Activated CD4-positive, alpha-beta T cell treated with anti-CD3 and anti-CD28 coated beads, Interleukin-2, amount 50 U/mL, for 4 hours (primary cell): ENCODE measurements at regions not wholly inside any gene's neighbourhood (a gene's known extent, or its start where the extent isn't known, plus 50 kb on each side); places are given as distances from the start of the nearest gene placed in this dataset.

Experiments
- DNase-seq, 2 experiments: peaks; one replicate each; pipeline ENCODE4 v3.0.0-alpha.2; 2020

DNA sequence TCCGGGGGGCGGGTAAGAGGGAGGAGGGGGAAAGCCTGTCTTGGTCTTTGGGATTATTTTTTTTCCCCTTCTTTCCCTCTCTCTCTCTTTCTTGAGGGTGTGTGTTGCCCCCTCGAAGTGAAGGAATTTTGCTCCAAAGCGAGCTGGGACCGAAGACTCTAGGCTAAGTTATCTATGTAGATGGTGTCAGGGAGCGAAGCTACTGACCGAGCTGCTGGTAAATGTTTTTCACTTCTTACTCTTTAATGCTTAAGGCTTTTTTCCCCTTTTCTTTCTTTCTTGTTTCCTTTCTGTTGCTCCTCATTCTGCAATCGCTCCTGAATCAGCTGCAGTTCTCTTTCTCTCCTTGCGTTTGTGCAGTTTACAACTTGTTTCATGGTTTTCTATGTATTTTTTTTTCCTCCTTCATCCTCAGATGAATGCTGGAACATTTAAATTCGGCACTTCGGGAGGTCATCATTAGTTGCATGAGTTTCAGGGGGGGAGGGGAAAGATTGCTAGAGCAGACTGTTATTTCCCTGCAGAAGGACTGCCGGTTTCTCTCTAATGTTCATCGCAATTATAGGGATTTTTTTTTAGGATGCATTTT lies 1312.0 kb upstream of the WWC1 start:
- no peak for DNase-seq

DNA sequence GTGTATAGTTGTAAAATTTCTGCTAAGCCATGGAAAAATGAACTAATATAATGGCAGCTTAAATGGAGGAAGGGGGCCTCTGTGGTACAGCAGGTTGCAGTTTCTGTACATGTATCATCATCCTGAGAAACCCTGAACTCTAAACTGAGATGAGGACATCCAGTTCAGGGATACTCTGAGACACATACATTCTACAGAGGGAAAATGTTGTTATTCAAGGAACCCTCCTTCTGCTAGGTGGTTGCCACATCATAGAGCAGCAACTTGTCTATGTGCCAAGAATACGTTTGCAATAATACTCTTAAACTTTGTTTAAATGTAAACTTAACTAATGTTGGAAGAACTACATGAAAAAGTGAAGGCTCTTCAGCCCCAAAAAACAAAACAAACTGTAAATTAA lies 1310.8 kb upstream of the WWC1 start:
- no peak for DNase-seq

DNA sequence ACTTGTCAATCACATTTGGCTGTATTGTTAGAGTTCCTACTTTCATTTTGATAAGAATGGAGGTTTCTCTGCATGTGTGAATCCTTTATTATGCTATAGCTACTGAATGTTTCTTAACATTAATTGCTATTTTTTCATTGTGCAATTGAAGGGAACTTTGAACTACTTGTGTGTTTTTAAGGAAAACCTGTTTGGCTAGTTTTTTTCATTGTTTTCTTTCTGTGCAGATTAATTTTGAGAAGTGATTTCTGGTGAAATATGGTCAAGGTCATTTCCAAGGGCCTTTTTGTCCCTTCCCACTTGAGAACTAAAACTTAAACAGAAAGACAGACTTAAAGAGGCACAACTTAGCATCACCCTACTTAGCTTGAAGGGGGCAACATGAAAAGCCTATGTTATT lies 1309.2 kb upstream of the WWC1 start:
- no peak for DNase-seq

DNA sequence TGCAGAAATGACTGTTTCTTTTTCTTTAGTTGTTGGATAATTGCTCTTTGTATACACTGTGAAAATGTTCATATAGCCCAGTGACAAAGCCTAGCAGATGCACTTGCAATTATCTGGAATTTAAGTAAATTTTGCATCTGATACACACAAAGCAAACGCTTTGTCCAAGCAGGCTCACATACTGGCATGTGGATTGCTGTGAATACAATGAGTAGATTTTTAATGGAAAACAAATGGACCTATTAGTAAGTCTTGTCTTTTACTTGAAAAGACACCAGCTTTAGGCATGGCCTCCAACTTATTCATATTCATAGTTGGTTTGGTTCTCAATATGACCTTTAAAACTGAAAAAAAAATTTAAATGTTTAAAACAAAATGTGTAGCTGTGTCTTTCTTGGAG lies 1299.8 kb upstream of the WWC1 start:
- no peak for DNase-seq

DNA sequence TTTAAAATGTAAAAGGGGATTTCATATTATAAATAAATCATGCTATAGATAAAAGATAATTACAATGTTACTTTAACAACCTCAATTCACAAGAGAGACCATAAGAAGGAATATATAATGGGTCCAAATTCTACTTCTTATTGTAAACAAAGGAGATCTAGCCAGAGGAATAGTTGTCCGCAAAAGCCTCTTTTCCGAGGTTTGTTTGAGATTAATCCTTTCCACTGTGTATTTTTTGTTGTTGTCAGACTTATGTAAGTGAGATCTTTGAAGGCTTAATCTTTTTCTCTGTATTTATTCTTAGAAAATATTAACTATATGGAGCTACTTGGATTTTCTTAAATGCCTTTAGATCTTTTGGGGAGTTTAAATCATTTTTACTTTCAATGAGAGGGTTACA lies 1299.3 kb upstream of the WWC1 start:
- no peak for DNase-seq

DNA sequence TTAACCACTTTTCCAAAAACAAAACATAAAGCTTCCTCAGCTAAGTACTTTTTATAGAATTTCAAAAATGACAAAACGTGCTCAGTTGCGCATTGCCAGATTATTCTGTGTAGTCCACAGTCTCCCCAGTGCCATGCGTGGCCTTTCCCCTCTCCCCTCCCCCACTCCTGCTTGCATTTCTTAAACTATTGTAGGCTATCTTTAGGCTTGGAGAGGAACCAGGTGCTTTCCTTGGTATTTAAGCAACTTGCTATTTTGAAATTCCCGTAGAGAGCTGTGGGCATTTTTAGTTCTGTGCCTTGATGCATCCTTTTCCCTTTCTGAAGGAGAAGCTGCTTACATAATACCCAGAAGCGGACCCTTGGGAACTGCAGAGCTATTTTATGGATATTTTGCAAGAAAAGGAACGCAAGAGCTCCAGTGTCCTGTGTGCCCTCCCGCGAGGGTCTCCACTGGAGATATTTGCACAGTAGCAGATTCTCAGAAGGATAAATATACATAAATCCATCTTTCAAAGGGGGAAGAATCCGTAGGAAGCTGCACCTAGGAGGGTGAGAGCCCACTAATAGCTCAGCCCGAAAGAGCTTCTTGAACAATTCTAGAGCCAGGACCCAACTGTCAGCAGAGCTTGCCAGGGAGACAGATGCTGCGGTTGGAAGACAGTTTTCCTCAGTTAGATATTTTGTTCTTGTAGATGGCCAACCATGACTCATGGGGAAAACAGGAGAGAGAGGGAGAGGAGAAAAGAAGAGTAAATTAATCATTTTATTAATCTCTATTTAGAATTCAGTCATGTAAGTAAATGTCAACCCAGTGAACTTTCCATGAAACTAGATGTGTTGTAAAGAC lies 1298.3 kb upstream of the WWC1 start:
- no peak for DNase-seq

DNA sequence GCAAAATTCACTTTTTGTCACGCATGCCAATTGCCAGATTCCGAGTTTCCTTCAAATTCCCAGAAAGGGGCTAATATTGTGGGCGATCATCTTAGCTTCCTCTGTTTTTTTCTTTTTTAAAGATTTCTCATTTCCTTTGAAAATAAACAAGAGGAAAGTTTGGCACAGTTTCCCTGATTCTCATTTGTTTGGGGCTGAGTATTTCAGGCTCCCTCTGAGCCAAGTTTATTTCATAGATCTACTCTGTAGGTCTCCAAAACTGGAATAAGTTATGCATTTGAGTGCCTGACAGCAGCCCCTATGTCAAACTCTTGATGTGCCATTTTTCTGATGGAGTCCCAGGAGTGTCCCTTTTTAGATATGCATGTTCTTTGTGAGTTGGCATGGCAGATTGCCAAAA lies 1297.2 kb upstream of the WWC1 start:
- DNase-seq, result no peak

DNA sequence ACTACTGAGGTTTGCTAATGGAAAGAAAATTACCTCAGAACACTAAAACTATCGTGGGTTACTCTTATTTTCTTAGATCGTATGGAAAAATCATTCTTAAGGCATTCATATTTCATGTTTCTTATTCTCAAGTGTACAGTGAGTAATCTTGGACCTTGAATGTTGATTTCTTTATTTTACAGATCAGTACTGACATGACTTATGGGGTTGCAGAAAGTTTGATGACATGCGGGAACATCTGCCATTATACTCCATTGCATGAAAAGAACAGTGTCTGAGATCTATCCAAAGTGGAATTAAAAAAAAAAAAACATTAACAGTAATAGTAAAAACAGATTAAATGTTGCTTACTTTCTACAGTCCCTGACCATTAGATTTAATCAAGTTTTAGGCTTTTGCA lies 1290.2 kb upstream of the WWC1 start:
- no peak for DNase-seq

DNA sequence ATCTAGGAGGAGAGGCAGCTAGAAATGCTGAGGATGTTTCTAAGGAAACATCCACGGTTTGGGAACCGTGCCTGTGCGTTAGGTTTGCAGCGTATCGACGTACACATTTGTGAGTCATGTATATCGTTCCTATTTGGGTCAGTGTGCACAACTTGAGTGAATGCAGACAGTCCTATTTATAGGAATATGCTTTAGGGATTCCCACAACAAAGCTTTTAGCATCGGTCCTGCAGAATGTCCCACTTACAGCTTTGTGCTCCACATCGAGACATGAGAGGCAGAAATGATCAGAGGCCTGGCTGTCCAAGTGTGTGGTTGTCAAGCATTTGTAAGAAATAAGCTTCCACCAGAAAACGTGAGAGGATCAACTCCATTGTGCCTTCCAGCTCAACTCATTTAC lies 1282.7 kb upstream of the WWC1 start:
- DNase-seq, result no peak

DNA sequence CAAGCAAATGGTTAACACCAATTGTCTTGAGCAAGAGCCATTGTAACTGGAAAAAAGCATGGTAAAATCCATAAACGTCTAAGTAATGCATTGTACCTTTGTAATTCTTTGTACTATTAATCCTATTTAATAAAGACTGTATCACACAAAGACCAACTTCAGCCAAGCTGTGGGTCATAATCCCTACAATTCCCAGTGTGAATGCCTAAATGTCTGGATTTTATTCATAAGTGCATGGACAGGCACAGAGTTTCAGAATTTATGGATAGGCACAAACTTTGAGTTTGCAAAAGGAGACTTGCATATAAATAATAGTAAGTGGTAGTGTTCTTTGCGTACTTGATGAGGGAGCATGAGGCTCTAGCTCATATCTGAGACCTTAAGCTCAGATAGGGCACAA lies 1280.2 kb upstream of the WWC1 start:
- no peak for DNase-seq

DNA sequence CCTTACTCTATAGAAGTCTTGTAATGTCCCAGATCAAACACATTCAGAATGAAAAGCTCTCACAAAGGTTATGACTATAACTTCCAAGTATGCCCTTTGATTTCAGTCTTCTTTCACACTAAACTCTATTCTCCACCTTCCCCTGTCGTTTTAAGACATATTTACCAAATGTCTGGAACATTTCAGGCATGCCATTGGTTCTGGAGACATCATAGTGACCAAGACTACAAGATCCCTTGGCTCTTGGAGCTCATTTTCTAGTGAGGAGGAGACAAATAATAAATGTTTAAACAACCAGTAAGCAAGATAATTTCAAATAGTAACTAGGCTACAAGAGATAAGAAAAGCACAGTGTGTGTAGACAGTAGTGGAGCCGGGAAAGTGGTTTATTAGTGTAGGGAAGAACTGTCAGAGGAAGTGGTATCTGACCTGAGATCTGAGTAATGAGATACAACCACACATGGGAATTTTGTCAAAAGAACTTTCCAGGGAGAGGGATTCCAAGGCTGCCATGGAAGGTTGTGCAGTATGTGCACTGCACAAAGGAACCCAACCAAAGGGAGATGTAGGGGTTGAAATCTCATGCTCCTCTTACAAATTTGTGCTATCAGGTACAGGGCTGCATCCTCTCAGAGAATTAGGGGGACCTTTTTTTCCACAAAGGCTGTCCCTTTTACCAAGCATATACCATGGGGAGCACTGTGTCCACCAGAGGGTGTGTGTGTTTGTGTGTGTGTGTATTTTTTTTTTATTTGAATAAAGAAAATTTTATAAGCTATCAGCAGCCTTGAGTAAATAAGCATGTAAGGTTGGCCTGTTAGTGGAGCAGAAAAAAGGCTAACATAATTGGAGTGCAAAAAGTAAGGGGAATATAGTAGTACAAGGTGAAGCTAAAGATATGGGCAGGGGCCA lies 1279.1 kb upstream of the WWC1 start:
- DNase-seq, result no peak

DNA sequence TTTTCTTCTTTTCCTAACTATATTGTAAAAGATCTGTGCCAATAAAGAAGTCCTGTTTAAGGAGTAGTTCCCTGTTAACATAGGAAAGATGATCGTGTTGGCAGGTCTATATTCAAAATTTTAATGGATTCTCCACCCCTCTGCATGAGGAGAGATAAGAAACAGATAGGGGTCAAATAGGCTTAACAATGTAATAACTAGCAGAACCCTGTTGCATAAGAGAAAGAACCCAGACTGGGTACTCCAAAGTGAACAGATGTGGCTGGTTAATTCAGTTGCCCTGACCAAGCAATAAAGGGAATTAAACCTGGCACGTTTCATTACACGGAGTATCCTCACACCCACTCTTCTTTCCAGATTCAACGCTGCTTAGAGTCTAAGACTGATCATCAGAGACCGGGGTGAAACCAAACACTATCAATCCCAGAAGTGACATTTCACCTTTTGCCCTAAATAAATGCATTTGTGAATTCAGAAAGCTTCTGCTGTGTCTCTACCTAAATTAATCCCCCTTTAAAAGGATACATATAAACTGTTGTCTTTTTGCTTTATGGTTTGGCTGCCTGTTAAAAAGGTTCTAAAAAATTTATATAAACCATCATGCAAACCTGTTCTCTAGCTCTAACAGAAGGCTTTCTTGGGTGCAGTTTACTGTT lies 1276.9 kb upstream of the WWC1 start:
- DNase-seq, result no peak

DNA sequence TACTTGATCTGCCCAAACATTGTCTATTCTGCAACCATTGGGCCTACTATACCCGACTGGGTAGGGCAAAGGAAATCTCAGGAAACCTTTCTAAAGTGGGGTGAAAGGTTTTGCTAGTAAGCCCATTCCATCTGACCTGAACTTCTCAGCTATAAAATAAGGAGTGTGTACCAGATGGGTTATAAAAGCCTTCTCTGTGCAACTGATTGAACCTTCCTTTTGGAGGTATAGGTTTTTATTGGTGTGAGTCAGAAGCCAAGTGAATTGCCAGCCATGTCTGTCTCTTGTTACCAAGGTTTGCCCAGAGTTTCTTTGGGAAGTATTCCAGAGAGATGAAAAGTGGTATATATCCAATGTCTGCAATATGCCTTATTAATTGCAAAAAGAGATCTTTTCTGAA lies 1271.0 kb upstream of the WWC1 start:
- no peak for DNase-seq

DNA sequence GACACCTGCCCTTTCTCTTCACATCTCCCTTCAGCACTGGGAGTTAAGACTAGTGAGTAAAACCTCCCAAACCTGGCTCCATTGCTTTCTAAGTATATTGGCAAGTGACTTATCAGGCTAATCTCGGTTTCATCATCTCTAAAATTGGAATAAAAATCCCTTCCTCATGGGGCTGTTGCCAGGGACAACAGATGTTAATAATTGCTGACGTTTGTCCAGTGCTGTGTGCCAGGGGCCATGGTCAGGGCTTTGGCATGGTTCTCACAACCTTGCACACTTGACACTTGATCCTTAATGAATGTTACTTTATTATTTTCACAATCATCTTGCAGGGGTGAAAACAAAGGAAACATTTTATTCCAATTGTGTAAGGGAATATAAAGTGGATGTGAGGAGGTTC lies 1262.0 kb upstream of the WWC1 start:
- no peak for DNase-seq

DNA sequence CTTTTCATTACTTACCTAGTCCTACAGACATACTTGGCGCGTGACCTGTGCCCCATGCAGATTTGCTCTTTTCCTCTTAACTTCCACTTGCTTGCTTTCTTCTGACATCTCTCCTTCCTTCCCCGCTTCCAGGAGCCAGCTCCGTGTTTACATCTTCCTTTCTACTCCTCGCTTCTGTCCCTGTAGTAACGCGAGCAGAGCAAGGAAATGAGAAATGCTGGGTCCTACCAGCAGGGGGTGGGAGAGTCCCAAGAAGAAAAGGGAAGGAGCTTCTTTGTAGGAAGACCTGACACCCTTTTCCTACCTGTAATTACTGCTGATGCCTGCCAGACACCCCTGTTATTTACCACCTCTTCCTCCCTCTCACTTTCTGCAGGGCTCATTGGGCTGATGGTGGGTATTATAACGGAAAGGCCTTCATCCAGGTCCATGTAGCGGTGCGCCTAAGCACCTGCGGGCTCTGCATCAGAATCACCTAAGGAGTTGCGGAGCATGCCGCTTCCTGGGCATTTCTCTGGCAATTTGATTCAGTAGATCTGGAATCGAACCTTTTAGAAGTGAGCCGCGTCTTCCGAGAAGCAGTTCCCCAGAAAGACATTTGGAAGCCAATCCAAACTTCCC lies 1260.8 kb upstream of the WWC1 start:
- DNase-seq, result no peak

DNA sequence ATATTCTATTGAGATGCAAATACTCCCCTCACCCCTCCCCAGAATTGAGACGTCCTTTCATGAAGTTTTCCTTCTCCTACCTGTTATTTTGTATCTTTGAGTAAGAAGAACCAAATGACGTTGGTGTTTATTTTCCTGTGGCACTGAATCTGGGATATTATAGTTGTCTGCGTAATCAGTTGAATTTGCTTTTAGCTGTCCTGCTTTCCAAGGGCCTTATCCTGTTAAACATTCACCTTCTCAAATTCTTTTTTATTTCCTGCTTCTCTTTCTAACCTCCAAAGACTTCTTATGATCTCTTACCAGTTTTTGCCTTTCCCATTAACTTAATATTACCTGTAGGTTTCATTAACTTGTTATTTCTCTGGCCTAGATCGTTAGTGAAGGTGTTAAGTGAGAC lies 1254.9 kb upstream of the WWC1 start:
- DNase-seq, result no peak

DNA sequence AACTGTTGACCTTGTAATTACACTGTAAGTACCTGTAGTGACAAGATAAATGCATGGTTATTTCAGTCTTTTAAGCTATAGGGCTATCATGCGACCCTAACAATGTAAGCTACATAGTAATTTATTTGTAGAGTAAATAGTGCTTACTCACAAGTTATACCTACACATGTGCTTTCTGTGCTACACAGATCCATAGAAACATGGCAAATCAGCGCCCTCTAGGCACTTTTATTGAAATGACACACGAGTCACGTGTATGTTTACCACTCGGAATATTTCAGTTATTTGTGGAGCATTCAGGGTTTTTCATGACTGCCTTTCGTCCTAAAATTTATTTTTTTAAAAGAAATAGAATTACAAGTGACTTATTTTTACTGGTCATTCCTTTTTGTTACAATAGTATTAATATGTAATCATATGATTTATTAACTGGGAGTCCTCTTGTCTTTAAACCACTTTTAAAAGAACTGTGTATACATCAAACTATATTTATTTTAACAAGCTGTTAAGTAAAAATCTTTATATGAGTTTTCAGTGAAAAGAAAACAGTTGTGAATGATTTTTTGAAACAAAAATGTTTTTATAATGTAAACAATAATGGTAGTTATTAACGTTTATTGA lies 1242.3 kb upstream of the WWC1 start:
- no peak for DNase-seq

DNA sequence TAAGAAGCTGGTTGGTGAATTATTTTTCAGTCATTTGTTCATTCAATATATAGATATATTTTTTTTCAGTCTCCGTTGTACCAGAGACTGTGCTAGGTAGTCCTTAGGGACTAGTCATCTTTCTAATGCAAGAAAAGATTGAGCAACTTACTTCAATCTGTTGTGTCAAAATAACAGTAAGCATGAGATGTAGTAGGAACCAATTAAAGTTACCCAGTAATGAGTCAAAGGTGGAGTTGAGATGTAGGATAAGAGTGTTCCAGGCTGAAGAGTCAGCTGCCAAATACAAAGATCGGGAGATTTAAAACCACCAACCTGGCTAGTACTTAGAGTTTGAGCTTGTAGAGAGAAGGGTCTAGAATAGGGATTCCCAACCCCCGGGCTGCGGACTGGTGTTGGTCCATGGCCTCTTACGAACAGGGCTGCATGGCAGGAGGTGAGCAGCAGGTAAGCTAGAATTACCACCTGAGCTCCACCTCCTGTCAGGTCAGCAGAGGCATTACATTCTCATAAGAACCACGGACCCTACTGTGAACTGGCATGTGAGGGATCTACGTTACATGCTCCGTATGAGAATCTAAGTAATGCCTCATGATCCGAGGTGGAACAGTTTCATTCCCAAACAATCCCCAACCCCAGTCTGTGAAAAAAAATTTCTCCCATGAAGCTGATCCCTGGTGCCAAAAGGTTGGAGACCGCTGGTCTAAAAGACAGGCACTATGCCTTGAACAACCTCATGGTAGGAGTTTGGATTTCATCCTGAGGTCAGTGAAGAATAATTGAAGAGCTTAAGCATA lies 1241.5 kb upstream of the WWC1 start:
- no peak for DNase-seq

DNA sequence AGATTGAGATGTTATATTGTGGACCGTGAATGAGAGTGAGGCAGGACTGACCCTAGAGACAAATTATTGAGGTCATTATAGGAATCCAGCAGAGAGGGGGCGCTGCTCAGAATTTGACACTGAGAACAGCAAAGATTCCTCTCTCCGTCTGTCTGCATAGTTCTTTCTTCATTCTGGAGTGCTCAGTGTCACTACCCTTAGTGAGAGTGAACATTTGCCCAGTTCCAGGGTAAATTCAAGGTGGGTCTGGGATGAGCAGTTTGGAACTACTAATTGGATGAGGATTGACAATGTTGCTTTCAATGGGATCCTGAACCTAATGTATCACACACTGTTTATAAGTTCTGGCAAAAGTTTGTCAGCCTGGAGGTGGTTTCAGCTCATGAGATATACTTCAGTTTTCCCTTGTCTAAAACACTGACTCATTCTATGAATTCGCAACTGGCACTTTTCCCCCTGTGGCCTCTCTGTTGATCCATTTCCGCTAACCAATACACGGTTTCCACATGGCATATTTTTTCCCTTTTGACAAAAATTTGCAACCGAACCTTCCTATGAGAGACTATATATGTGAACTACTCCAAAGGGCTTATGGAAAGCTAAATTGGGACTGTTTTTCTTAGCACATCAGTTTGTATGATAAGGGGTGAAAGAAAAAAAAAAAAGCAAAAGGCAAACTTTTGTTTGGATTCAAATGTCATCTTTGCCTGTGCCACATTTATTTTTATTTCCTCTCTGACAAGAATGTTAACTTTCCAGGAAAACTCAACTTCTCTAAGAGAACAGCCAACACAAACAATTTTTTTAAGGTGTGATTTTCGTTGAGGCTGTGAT lies 1240.7 kb upstream of the WWC1 start:
- DNase-seq, result no peak

DNA sequence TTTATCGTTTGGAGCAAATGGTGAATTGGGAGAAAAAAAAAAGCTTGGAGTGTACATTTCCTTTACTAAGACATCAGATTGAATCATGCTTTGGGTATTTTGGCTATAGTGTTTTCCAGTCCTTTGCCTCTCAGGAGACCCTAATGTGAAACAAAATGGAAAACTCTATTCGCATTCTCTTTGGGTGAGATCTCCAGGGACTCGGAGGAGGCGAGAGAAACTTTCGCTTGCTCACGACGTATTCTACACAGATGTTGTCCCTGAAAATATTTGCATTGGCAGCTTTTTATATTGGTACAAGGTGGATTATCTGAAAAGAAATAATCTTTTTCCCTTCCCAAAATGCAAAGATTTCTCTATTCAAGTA lies 1240.1 kb upstream of the WWC1 start:
- DNase-seq, result no peak

DNA sequence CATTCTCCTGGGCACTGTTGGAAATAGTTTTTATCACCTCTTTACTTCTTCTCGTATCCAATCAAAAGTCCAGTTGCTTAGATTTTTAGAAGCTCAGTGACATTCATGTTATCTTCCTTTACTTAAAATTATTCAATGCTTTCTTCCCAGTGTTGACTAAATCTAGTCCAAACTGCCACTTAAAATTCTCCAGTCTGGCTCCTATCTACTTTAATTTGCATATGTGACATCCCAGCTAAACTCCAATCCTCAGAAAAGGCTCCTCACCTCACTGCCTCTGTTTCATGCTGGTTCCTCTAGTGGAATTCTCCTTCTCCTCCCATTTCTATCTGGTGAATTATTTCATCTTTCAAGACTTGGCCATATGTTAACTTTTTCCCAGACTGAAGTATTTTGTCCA lies 1238.7 kb upstream of the WWC1 start:
- DNase-seq, result no peak
